ENCODE measurements at regions not wholly inside any gene's neighbourhood (a gene's known extent, or its start where the extent isn't known, plus 50 kb on each side); places are given as distances from the start of the nearest gene placed in this dataset.

- TF ChIP-seq, protein P1, sequence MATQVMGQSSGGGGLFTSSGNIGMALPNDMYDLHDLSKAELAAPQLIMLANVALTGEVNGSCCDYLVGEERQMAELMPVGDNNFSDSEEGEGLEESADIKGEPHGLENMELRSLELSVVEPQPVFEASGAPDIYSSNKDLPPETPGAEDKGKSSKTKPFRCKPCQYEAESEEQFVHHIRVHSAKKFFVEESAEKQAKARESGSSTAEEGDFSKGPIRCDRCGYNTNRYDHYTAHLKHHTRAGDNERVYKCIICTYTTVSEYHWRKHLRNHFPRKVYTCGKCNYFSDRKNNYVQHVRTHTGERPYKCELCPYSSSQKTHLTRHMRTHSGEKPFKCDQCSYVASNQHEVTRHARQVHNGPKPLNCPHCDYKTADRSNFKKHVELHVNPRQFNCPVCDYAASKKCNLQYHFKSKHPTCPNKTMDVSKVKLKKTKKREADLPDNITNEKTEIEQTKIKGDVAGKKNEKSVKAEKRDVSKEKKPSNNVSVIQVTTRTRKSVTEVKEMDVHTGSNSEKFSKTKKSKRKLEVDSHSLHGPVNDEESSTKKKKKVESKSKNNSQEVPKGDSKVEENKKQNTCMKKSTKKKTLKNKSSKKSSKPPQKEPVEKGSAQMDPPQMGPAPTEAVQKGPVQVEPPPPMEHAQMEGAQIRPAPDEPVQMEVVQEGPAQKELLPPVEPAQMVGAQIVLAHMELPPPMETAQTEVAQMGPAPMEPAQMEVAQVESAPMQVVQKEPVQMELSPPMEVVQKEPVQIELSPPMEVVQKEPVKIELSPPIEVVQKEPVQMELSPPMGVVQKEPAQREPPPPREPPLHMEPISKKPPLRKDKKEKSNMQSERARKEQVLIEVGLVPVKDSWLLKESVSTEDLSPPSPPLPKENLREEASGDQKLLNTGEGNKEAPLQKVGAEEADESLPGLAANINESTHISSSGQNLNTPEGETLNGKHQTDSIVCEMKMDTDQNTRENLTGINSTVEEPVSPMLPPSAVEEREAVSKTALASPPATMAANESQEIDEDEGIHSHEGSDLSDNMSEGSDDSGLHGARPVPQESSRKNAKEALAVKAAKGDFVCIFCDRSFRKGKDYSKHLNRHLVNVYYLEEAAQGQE (IDR thresholded peaks at IDR 0.05) = no peak
- TF ChIP-seq FOXA2 (IDR thresholded peaks at IDR 0.05) (no peak), EGR1 (IDR thresholded peaks at IDR 0.05; ENCODE audit: low read depth in 2 of 2) (no peak), NR2F2 (IDR thresholded peaks at IDR 0.05) (no peak)
Measured at GRCh38 chr9:129328355-129329042, 150.4 kb upstream of the IER5L start (continued).

DNA sequence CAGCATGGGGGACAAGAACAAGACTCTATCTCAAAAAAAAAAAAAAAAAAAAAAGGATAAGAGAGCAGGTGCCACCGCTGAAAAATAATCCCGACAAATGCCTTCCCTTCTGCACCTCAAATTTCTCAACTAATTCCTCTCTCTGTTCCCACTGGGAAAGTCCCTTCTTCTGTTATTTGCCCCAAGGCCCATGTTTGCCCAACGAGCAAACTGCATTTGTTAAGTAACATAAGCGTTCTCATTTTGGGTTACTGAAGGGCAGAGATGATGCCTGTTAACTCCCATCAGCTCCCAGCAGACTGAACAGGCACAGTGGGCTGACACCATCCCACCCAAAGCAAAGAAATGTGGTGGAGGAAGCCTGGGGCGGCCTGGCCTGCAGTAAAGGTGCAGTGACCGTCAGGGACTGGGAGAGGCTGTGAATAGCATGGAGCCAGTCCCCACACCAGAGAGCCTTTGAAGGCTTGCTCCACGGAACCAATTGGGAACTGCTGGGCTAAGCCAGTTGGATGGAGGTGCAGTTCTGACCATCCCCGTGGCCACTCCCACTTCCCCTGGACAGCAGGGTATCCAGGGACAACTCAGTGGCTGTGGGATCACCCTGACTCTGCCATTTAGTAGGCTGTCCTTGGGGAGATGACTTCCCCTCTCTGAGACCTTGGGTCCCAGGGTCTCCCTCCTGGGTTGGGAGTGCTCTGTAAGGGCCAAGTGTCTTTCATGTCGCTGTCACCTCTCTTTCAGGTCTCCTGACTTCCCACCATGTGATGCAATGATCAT lies 149.7 kb upstream of the IER5L start:
- Histone ChIP-seq H3K9me3 (ENCODE audit: control insufficient read depth in 4 of 4, low read length in 3 of 4) (peaks cover 0 to 3% (median 2%) of the 10 kb centered on the region in 4 donors), H3K27ac (ENCODE audit: low read depth in 1 of 2, low read length in 2 of 2) (peak overlapping the region in 1 of 2 donors; percentile 39), H3K9ac (ENCODE audit: low read depth in 1 of 2, low read length in 2 of 2) (no peak overlapping the region), H3K27me3 (ENCODE audit: control insufficient read depth in 4 of 4, insufficient read depth in 4 of 4, low read length in 3 of 4) (no peaks in the 10 kb centered on the region), H3K4me3 (ENCODE audit: low read depth in 1 of 3, low read length in 3 of 3) (no peak overlapping the region), H3K4me1 (ENCODE audit: control insufficient read depth in 4 of 4, insufficient read depth in 4 of 4, low read length in 3 of 4) (peaks cover 7 to 21% (median 16%) of the 10 kb centered on the region in 4 donors), H3K36me3 (ENCODE audit: control insufficient read depth in 4 of 4, insufficient read depth in 3 of 4, low read depth in 1 of 4, low read length in 3 of 4) (no peaks in the 10 kb centered on the region)
- no peak for DNase-seq (ENCODE audit: low spot score)
- 61% methylated on average over 9 of the region's 9 CpGs for WGBS
- TF ChIP-seq FOXA1 (IDR thresholded peaks at IDR 0.05) = no peak
- no peak for TF ChIP-seq NR2F2 (IDR thresholded peaks at IDR 0.05)
- peak; percentile 60 to 66 for TF ChIP-seq HNF4A (conservative IDR thresholded peaks at IDR 0.05)
- TF ChIP-seq RXRA (IDR thresholded peaks at IDR 0.05) = peak; percentile 74 to 80
- peak; percentile 82 for TF ChIP-seq SP1 (IDR thresholded peaks at IDR 0.05)
- no peak for TF ChIP-seq TAF1 (conservative IDR thresholded peaks at IDR 0.05)
- TF ChIP-seq RAD21 (IDR thresholded peaks at IDR 0.05) = peak; percentile 25 to 57
- TF ChIP-seq JUND (IDR thresholded peaks at IDR 0.05) = peak in 1 of 2 donors; percentile 21
- no peak for TF ChIP-seq FOXA2 (IDR thresholded peaks at IDR 0.05)
- peak; percentile 22 for TF ChIP-seq YY1 (IDR thresholded peaks at IDR 0.05)

- WGBS = 92% methylated on average over 13 of the region's 13 CpGs
Measured at GRCh38 chr9:129326061-129327005, 148.3 kb upstream of the IER5L start.

More at GRCh38 chr9:129326061-129327005, 148.3 kb upstream of the IER5L start:
- TF ChIP-seq, protein P1 (IDR thresholded peaks at IDR 0.05) = no peak
- peak in 1 of 2 donors; percentile 11 for TF ChIP-seq RXRA (IDR thresholded peaks at IDR 0.05)
- Histone ChIP-seq H3K9ac (ENCODE audit: low read depth in 1 of 2, low read length in 2 of 2) (no peak overlapping the region), H3K4me3 (ENCODE audit: low read depth in 1 of 3, low read length in 3 of 3) (no peak overlapping the region), H3K4me1 (ENCODE audit: control insufficient read depth in 4 of 4, insufficient read depth in 4 of 4, low read length in 3 of 4) (peaks cover 7 to 31% (median 21%) of the 10 kb centered on the region in 4 donors), H3K27ac (ENCODE audit: low read depth in 1 of 2, low read length in 2 of 2) (no peak overlapping the region), H3K36me3 (ENCODE audit: control insufficient read depth in 4 of 4, insufficient read depth in 3 of 4, low read depth in 1 of 4, low read length in 3 of 4) (no peaks in the 10 kb centered on the region), H3K27me3 (ENCODE audit: control insufficient read depth in 4 of 4, insufficient read depth in 4 of 4, low read length in 3 of 4) (no peaks in the 10 kb centered on the region), H3K9me3 (ENCODE audit: control insufficient read depth in 4 of 4, low read length in 3 of 4) (peaks cover 0 to 3% (median 2%) of the 10 kb centered on the region in 4 donors)
- DNase-seq (ENCODE audit: low spot score) = no peak
